GM12878 (cell line): ENCODE measurements at regions not wholly inside any gene's neighbourhood (a gene's known extent, or its start where the extent isn't known, plus 50 kb on each side); places are given as distances from the start of the nearest gene placed in this dataset.

Source experiments
- ATAC-seq: fragments of 200-7000 bp; cut with Tn5 transposase; 3 replicates; pipeline ENCODE4 v1.9.1; 2020; ENCODE audit warnings: mild to moderate bottlenecking, moderate library complexity
- BruUV-seq: library from RNA; stranded (reverse); fragments of 400-500 nt; replicated peaks from 2 replicates; lab custom pipeline; 2021; lab: Mats Ljungman, UMichigan
- CTCF ChIA-PET: fragments of 300-600 bp; sonication (Branson Sonifier 250); formaldehyde crosslinking; extraction: SDS; loops from one replicate; lab custom pipeline; 2021; ENCODE audit warnings: inconsistent platforms; lab: Yijun Ruan, JAX
- POLR2A ChIA-PET: fragments of 350-600 bp; formaldehyde crosslinking; extraction: SDS; loops from one replicate; lab custom pipeline; 2021; ENCODE audit warnings: inconsistent platforms; lab: Charles Lee
- RAD21 ChIA-PET: fragments of 300-600 bp; sonication (Branson Sonifier 250); formaldehyde crosslinking; loops from one replicate; lab custom pipeline; 2023; ENCODE audit warnings: antibody characterized with exemption; ENCODE audit not compliant: unreplicated experiment; lab: Charles Lee
- SMC1A ChIA-PET: fragments of 300-600 bp; sonication (Branson Sonifier 250); formaldehyde crosslinking; loops from one replicate; lab custom pipeline; 2023; ENCODE audit not compliant: unreplicated experiment, uncharacterized antibody; lab: Charles Lee
- DNase-seq: peaks from one replicate; pipeline ENCODE4 v3.0.0-alpha.2; 2011; ENCODE audit warnings: low read depth, low spot score
- FAIRE-seq: peaks from 3 replicates; lab custom pipeline; 2011; peaks lifted over from hg19 to GRCh38; lab: Jason Lieb, UNC
- H2AFZ ChIP-seq: 2 replicates; pipeline ENCODE4 v1.6.0; 2011; ENCODE audit warnings: low read depth, low read length, control low read depth; ENCODE audit not compliant: control insufficient read depth
- H3K27ac ChIP-seq: 2 replicates; pipeline ENCODE4 v1.5.1; 2011; ENCODE audit warnings: control low read depth; ENCODE audit not compliant: control insufficient read depth, insufficient read depth
- H3K27me3 ChIP-seq, 2 experiments: replicated peaks in 1 of 2; 2 replicates each; pipeline versions ENCODE4 v1.6.0 to v1.6.1; 2011; ENCODE audit warnings: low read length in 1 of 2; ENCODE audit not compliant: control insufficient read depth in 2 of 2, insufficient read depth in 2 of 2
- H3K36me3 ChIP-seq, 2 experiments: 2 replicates each; pipeline ENCODE4 v1.5.1; 2011; ENCODE audit warnings: low read length in 1 of 2; ENCODE audit not compliant: control insufficient read depth in 2 of 2, insufficient read depth in 2 of 2
- H3K4me1 ChIP-seq: 2 replicates; pipeline ENCODE4 v1.6.1; 2011; ENCODE audit warnings: mild to moderate bottlenecking, low read length, moderate library complexity, mixed read lengths; ENCODE audit not compliant: control insufficient read depth, insufficient read depth
- H3K4me2 ChIP-seq: 2 replicates; pipeline ENCODE4 v1.6.0; 2011; ENCODE audit warnings: control low read depth; ENCODE audit not compliant: control insufficient read depth, insufficient read depth
- H3K4me3 ChIP-seq: fragments of 200-600 bp; sonication (generic); 2 replicates; pipeline ENCODE4 v1.5.1; 2016
- H3K79me2 ChIP-seq: 2 replicates; pipeline ENCODE4 v1.6.0; 2011; ENCODE audit warnings: low read length; ENCODE audit not compliant: control insufficient read depth, insufficient read depth
- H3K9ac ChIP-seq: 2 replicates; pipeline ENCODE4 v1.8.0; 2011; ENCODE audit warnings: low read length, control low read depth, mixed read lengths; ENCODE audit not compliant: control insufficient read depth, insufficient read depth
- H3K9me3 ChIP-seq: replicated peaks from 3 replicates; pipeline ENCODE4 v1.5.1; 2011; ENCODE audit warnings: mild to moderate bottlenecking, low read length; ENCODE audit not compliant: control insufficient read depth, insufficient read depth
- H4K20me1 ChIP-seq: 2 replicates; pipeline ENCODE4 v1.6.0; 2011; ENCODE audit not compliant: control insufficient read depth, insufficient read depth
- BACH1 ChIP-seq: fragments of 450-650 bp; IDR thresholded peaks from 2 replicates; pipeline ENCODE4 v1.6.1; 2017; ENCODE audit warnings: mild to moderate bottlenecking, borderline replicate concordance
- EZH2 ChIP-seq: IDR thresholded peaks from 2 replicates; pipeline ENCODE4 v1.6.1; 2012; ENCODE audit warnings: low read depth, mild to moderate bottlenecking, control low read depth, inconsistent platforms, low read length, borderline replicate concordance; ENCODE audit not compliant: control insufficient read depth
- HDAC2 ChIP-seq: fragments of 200-600 bp; sonication (generic); IDR thresholded peaks from 2 replicates; pipeline ENCODE4 v1.6.1; 2017
- IKZF1 ChIP-seq: fragments of 450-650 bp; conservative IDR thresholded peaks from 2 replicates; pipeline ENCODE4 v1.6.1; 2017; ENCODE audit warnings: antibody characterized with exemption, mild to moderate bottlenecking
- IRF4 ChIP-seq: IDR thresholded peaks from 2 replicates; pipeline ENCODE4 v1.6.1; 2011; ENCODE audit warnings: low read depth, low read length
- JUNB ChIP-seq: IDR thresholded peaks from 2 replicates; pipeline ENCODE4 v1.6.1; 2016; ENCODE audit warnings: antibody characterized with exemption, mild to moderate bottlenecking
- MEF2A ChIP-seq: IDR thresholded peaks from 2 replicates; pipeline ENCODE4 v1.6.1; 2011; ENCODE audit warnings: low read depth, mild to moderate bottlenecking, low read length, moderate library complexity; ENCODE audit not compliant: insufficient read depth
- NRF1 ChIP-seq: conservative IDR thresholded peaks from 2 replicates; pipeline ENCODE4 v1.6.1; 2011; ENCODE audit warnings: mild to moderate bottlenecking, low read depth, low read length, improper control_type of control experiment
- RUNX3 ChIP-seq: IDR thresholded peaks from 2 replicates; pipeline ENCODE4 v1.6.1; 2012; ENCODE audit warnings: low read length, inconsistent platforms
- SMAD5 ChIP-seq: IDR thresholded peaks from 2 replicates; pipeline ENCODE4 v1.6.1; 2016; ENCODE audit warnings: antibody characterized with exemption, low read depth
- SMC3 ChIP-seq: IDR thresholded peaks from 2 replicates; pipeline ENCODE4 v1.6.1; 2011; ENCODE audit warnings: low read length, improper control_type of control experiment, borderline replicate concordance
- TAF1 ChIP-seq: IDR thresholded peaks from 2 replicates; pipeline ENCODE4 v1.6.1; 2011; ENCODE audit warnings: mild to moderate bottlenecking, low read depth, low read length, borderline replicate concordance
- TCF12 ChIP-seq: IDR thresholded peaks from 2 replicates; pipeline ENCODE4 v1.6.1; 2011; ENCODE audit warnings: low read depth, mild to moderate bottlenecking, low read length
- TCF3 ChIP-seq: IDR thresholded peaks from 2 replicates; pipeline ENCODE4 v1.6.1; 2012; ENCODE audit warnings: low read depth, mild to moderate bottlenecking, low read length, borderline replicate concordance; ENCODE audit not compliant: insufficient read depth
- WRNIP1 ChIP-seq: IDR thresholded peaks from 2 replicates; pipeline ENCODE4 v1.6.1; 2011; ENCODE audit warnings: low read depth, low read length, improper control_type of control experiment, borderline replicate concordance
- YBX1 ChIP-seq: fragments of 450-650 bp; IDR thresholded peaks from 2 replicates; pipeline ENCODE4 v1.6.1; 2016; ENCODE audit warnings: antibody characterized with exemption
- YY1 ChIP-seq: IDR thresholded peaks from 2 replicates; pipeline ENCODE4 v1.6.1; 2011; ENCODE audit warnings: low read depth, mild to moderate bottlenecking, low read length
- ZNF622 ChIP-seq: fragments of 450-650 bp; IDR thresholded peaks from 2 replicates; pipeline ENCODE4 v1.6.1; 2017; ENCODE audit warnings: mild to moderate bottlenecking, inconsistent platforms
- WGBS: methylation state at CpG from one replicate; pipeline ENCODE4 v1.1.6; 2016; ENCODE audit warnings: low lambda C conversion rate; ENCODE audit not compliant: insufficient replicate concordance, insufficient coverage; ENCODE audit errors: missing lambda C conversion rate; 5-methylcytosine and 5-hydroxymethylcytosine counted together
- in situ Hi-C: fragments of 300-500 bp; cut with MboI; formaldehyde crosslinking; loops from 9 replicates; pipeline ENCODE4 v1.14.3; 2018; ENCODE audit warnings: mixed read lengths
- intact Hi-C: fragments of 100-400 bp; cut with micrococcal nuclease; formaldehyde crosslinking; loops from one replicate; pipeline ENCODE4 v1.14.2; 2022; ENCODE audit not compliant: unreplicated experiment

GRCh38 chr5:112077180-112077579 lies 320.2 kb upstream of the NREP start (continued):
- TF ChIP-seq TCF12 (0 out of 2 replicates have a peak, but pooled peaks have one; percentile 29), RUNX3 (peak; percentile 16; the same call in 1 of the 2 replicates), YY1 (peak; percentile 24; the same call in 1 of the 2 replicates), IRF4 (0 out of 2 replicates have a peak, but pooled peaks have one; percentile 13), IKZF1 (0 out of 2 replicates have a peak, but pooled peaks have one; percentile 17), JUNB (peak; percentile 57), YBX1 (no peak), WRNIP1 (no peak), EZH2 (no peak)

GRCh38 chr5:112070022-112070421 lies 313.0 kb upstream of the NREP start:
- Histone ChIP-seq H3K4me3 (no peak overlapping the region), H3K4me2 (no peak overlapping the region), H3K4me1 (no peaks in the 10 kb centered on the region), H3K9me3 (no peaks in the 10 kb centered on the region), H3K27ac (no peak overlapping the region), H3K9ac (no peak overlapping the region), H3K79me2 (no peaks in the 10 kb centered on the region), H2AFZ (no peak overlapping the region), H3K27me3 (no peaks in the 10 kb centered on the region), H3K36me3 (no peaks in the 10 kb centered on the region), H4K20me1 (no peaks in the 10 kb centered on the region)
- CTCF ChIA-PET: no interaction called here
- intact Hi-C loops (no loop called here), in situ Hi-C loops (no loop called here)
- no TSS peak for BruUV-seq
- WGBS: 44% methylated on average over 1 of the region's 1 CpG
- RAD21 ChIA-PET: no interaction called here
- SMC1A ChIA-PET: interaction anchor here (1.3 kb wide), 1 partner anchor 8 kb away, joined by 3 read pairs; no protein-coding TSS in a partner anchor
- FAIRE-seq (no peak), DNase-seq (no peak), ATAC-seq (no peak)
- TF ChIP-seq IKZF1 (no peak), MEF2A (no peak), EZH2 (no peak), TCF3 (no peak), SMC3 (no peak), IRF4 (no peak), NRF1 (no peak), HDAC2 (no peak), TAF1 (no peak), BACH1 (no peak), SMAD5 (no peak), ZNF622 (no peak)
- TF ChIP-seq, all 136 proteins: peak for 0
- POLR2A ChIA-PET: no interaction called here
